A549 (cell line): ENCODE measurements at regions not wholly inside any gene's neighbourhood (a gene's known extent, or its start where the extent isn't known, plus 50 kb on each side); places are given as distances from the start of the nearest gene placed in this dataset.
A peak's percentile ranks its signal among the peaks of the same experiment; 100 is the strongest.

ENCODE experiments used
- ATAC-seq, 2 experiments: fragments of 200-7000 bp in 1 of 2; fragments of >200 bp in 1 of 2; cut with Nextera tagmentation in 1 of 2; cut with Tn5 transposase in 1 of 2; 3 replicates each; pipeline versions ENCODE4 v1.8.0 to v1.9.1; 2018 to 2020; ENCODE audit warnings: mild to moderate bottlenecking in 1 of 2, moderate library complexity in 1 of 2
- CTCF ChIA-PET: fragments of 300-600 bp; sonication (Branson Sonifier 250); formaldehyde crosslinking; extraction: SDS; loops from one replicate; lab custom pipeline; 2021; ENCODE audit warnings: antibody characterized with exemption, inconsistent platforms; lab: Yijun Ruan, JAX
- POLR2A ChIA-PET: fragments of 350-600 bp; formaldehyde crosslinking; extraction: SDS; loops from one replicate; lab custom pipeline; 2021; ENCODE audit warnings: antibody characterized with exemption, inconsistent platforms; lab: Yijun Ruan, JAX
- DNase-seq, 2 experiments: peaks; one replicate each; pipeline versions ENCODE4 v3.0.0 to v3.0.0-alpha.2; 2011 to 2016; ENCODE audit warnings: low read depth in 1 of 2, low spot score in 1 of 2
- FAIRE-seq: peaks from 2 replicates; lab custom pipeline; 2011; peaks lifted over from hg19 to GRCh38; lab: Jason Lieb, UNC
- H3K27ac ChIP-seq, 2 experiments: fragments of >200 bp; sonication (Bioruptor Twin); formaldehyde crosslinking; 3 replicates each; pipeline ENCODE4 v1.5.1; 2016 to 2017
- H3K4me1 ChIP-seq: fragments of >200 bp; sonication (Bioruptor Twin); formaldehyde crosslinking; 3 replicates; pipeline ENCODE4 v1.6.1; 2016
- H3K4me2 ChIP-seq: fragments of >200 bp; sonication (Bioruptor Twin); formaldehyde crosslinking; 3 replicates; pipeline ENCODE4 v1.6.1; 2016
- H3K4me3 ChIP-seq: fragments of >200 bp; sonication (Bioruptor Twin); formaldehyde crosslinking; 3 replicates; pipeline ENCODE4 v1.5.1; 2016
- H3K9me3 ChIP-seq: fragments of >200 bp; sonication (Bioruptor Twin); formaldehyde crosslinking; 3 replicates; pipeline ENCODE4 v1.6.1; 2016
- CBX8 ChIP-seq: fragments of 200-600 bp; sonication (generic); IDR thresholded peaks from 2 replicates; pipeline ENCODE4 v1.6.1; 2016
- CEBPB ChIP-seq, 2 experiments: fragments of >200 bp in 1 of 2; sonication (Bioruptor Twin) in 1 of 2; formaldehyde crosslinking in 1 of 2; IDR thresholded peaks; 2 replicates each; pipeline ENCODE4 v1.6.1; 2012 to 2016
- CHD2 ChIP-seq: fragments of 150-350 bp; IDR thresholded peaks from 2 replicates; pipeline ENCODE4 v1.6.1; 2014; ENCODE audit warnings: low read length; ENCODE audit not compliant: partially characterized antibody
- EHF ChIP-seq: fragments of 250-450 bp; sonication (Bioruptor Pico); IDR thresholded peaks from 2 replicates; pipeline ENCODE4 v1.5.0; 2020; ENCODE audit warnings: mild to moderate bottlenecking
- EHMT2 ChIP-seq: fragments of 200-600 bp; sonication (generic); IDR thresholded peaks from 2 replicates; pipeline ENCODE4 v1.6.1; 2016; ENCODE audit warnings: antibody characterized with exemption, low read depth, mild to moderate bottlenecking, moderate library complexity
- FOSL2 ChIP-seq, 2 experiments: fragments of 450-650 bp in 1 of 2; fragments of >200 bp in 1 of 2; sonication (Bioruptor Twin) in 1 of 2; formaldehyde crosslinking; IDR thresholded peaks; 2 replicates each; pipeline versions ENCODE4 v1.5.0 to v1.6.1; 2016 to 2020; ENCODE audit warnings: mild to moderate bottlenecking in 1 of 2, moderate library complexity in 1 of 2
- FOXS1 ChIP-seq: fragments of 250-450 bp; sonication (Bioruptor Pico); IDR thresholded peaks from 2 replicates; pipeline ENCODE4 v1.5.0; 2020; ENCODE audit warnings: mild to moderate bottlenecking, moderate library complexity
- HDAC2 ChIP-seq: fragments of 200-600 bp; sonication (generic); IDR thresholded peaks from 2 replicates; pipeline ENCODE4 v1.6.1; 2016
- HEYL ChIP-seq: fragments of 250-450 bp; sonication (Bioruptor Pico); IDR thresholded peaks from 2 replicates; pipeline ENCODE4 v1.8.0; 2021; ENCODE audit warnings: mild to moderate bottlenecking, moderate library complexity
- HOXB13 ChIP-seq: fragments of 250-450 bp; sonication (Bioruptor Pico); IDR thresholded peaks from 2 replicates; pipeline ENCODE4 v1.5.0; 2020; ENCODE audit warnings: low read depth, mild to moderate bottlenecking, moderate library complexity
- JUN ChIP-seq, 2 experiments: fragments of >200 bp; sonication (Bioruptor Twin); formaldehyde crosslinking; IDR thresholded peaks; 2 replicates in 1 of 2; 3 replicates in 1 of 2; pipeline ENCODE4 v1.6.1; 2016 to 2017
- MAFK ChIP-seq: fragments of 450-650 bp; IDR thresholded peaks from 2 replicates; pipeline ENCODE4 v1.6.1; 2014; ENCODE audit not compliant: partially characterized antibody
- MYC ChIP-seq: IDR thresholded peaks from 2 replicates; pipeline ENCODE4 v1.6.1; 2012; ENCODE audit warnings: mild to moderate bottlenecking, inconsistent platforms, low read length, improper control_type of control experiment, borderline replicate concordance
- NFE2L2 ChIP-seq: fragments of 150-350 bp; conservative IDR thresholded peaks from 2 replicates; pipeline ENCODE4 v1.6.1; 2014; ENCODE audit warnings: low read length
- PHF8 ChIP-seq: fragments of 200-600 bp; sonication (generic); IDR thresholded peaks from 2 replicates; pipeline ENCODE4 v1.6.1; 2016; ENCODE audit warnings: low read depth, mild to moderate bottlenecking, antibody characterized with exemption, moderate library complexity, borderline replicate concordance
- POLR2A ChIP-seq: IDR thresholded peaks from 2 replicates; pipeline ENCODE4 v1.6.1; 2012; ENCODE audit warnings: mild to moderate bottlenecking, low read length
- RAD21 ChIP-seq, 2 experiments: fragments of >200 bp in 1 of 2; sonication (Bioruptor Twin) in 1 of 2; formaldehyde crosslinking in 1 of 2; IDR thresholded peaks in 1 of 2; conservative IDR thresholded peaks in 1 of 2; 2 replicates in 1 of 2; 3 replicates in 1 of 2; pipeline ENCODE4 v1.6.1; 2012 to 2018; ENCODE audit warnings: inconsistent platforms in 1 of 2
- RFX5 ChIP-seq: fragments of 450-650 bp; IDR thresholded peaks from 2 replicates; pipeline ENCODE4 v1.7.1; 2014; ENCODE audit warnings: antibody characterized with exemption, mild to moderate bottlenecking, moderate library complexity
- SREBF2 ChIP-seq: fragments of 450-650 bp; IDR thresholded peaks from 2 replicates; pipeline ENCODE4 v1.6.1; 2014; ENCODE audit warnings: mild to moderate bottlenecking, moderate library complexity
- TFCP2L1 ChIP-seq: fragments of 250-450 bp; sonication (Bioruptor Pico); IDR thresholded peaks from 2 replicates; pipeline ENCODE4 v1.5.0; 2021; ENCODE audit warnings: mild to moderate bottlenecking
- ZNF302 ChIP-seq: fragments of 250-450 bp; sonication (Bioruptor Pico); IDR thresholded peaks from 2 replicates; pipeline ENCODE4 v1.9.0; 2021; ENCODE audit warnings: inconsistent platforms, mild to moderate bottlenecking, moderate library complexity
- WGBS: methylation state at CpG from one replicate; pipeline ENCODE4 v1.1.6; 2017; ENCODE audit errors: missing lambda C conversion rate; 5-methylcytosine and 5-hydroxymethylcytosine counted together
- TF ChIP-seq, protein P1 (sequence below): IDR thresholded peaks from 2 replicates; pipeline ENCODE4 v1.6.1; 2012
- TF ChIP-seq, protein P2 (sequence below): fragments of 250-450 bp; sonication (Bioruptor Pico); IDR thresholded peaks from 2 replicates; pipeline ENCODE4 v1.5.0; 2020; ENCODE audit warnings: low read depth, mild to moderate bottlenecking, moderate library complexity
- TF ChIP-seq, protein P3 (sequence below): IDR thresholded peaks from 2 replicates; pipeline ENCODE4 v1.6.1; 2012; ENCODE audit warnings: low read depth, borderline replicate concordance

DNA sequence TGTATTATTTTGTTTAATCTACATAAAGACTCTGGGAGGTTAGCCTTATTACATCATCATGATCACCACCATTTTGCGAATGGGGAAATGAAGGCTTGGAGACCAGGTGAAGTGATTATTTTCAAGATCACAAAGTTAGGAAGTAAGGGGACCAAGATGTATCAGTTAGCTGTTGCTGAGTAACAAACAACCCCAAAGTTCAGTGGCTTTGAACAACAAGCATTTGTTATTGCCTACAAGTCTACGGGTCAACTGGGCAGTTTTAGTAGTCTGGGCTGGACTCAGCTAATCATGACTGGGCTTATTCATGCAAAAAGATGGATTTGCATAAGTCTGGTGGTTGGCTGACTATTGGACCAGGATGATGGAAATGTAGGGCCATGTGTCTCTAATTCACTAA, 389.2 kb downstream of the MIAT start:
- FAIRE-seq (no peak), DNase-seq (no peak), ATAC-seq (no peak)
- ChIA-PET CTCF (no interaction called here), POLR2A (no interaction called here)
- 95% methylated on average over 2 of the region's 2 CpGs for WGBS
- H3K4me3 ChIP-seq, result no peak overlapping the region
- no peak overlapping the region for H3K4me2 ChIP-seq
- H3K9me3 ChIP-seq, result peaks cover 12% of the 10 kb centered on the region; the same call in 2 of the 3 replicates
- TF ChIP-seq POLR2A (no peak), PHF8 (no peak), HOXB13 (CRISPR knock-in tag) (no peak), MYC (no peak), EHMT2 (no peak), MAFK (no peak), FOXS1 (CRISPR knock-in tag) (no peak), CEBPB (IDR thresholded peaks at IDR 0.05) (no peak), ZNF302 (CRISPR knock-in tag) (no peak), HEYL (CRISPR knock-in tag) (no peak), EHF (CRISPR knock-in tag) (no peak), CHD2 (no peak), CBX8 (no peak)
- TF ChIP-seq, protein P1, sequence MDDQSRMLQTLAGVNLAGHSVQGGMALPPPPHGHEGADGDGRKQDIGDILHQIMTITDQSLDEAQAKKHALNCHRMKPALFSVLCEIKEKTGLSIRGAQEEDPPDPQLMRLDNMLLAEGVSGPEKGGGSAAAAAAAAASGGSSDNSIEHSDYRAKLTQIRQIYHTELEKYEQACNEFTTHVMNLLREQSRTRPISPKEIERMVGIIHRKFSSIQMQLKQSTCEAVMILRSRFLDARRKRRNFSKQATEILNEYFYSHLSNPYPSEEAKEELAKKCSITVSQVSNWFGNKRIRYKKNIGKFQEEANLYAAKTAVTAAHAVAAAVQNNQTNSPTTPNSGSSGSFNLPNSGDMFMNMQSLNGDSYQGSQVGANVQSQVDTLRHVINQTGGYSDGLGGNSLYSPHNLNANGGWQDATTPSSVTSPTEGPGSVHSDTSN, result no peak
- H3K27ac ChIP-seq, result peak overlapping the region; percentile 59 to 77; a peak in 5 of 6 replicates
- H3K4me1 ChIP-seq, result peaks cover 22% of the 10 kb centered on the region

DNA sequence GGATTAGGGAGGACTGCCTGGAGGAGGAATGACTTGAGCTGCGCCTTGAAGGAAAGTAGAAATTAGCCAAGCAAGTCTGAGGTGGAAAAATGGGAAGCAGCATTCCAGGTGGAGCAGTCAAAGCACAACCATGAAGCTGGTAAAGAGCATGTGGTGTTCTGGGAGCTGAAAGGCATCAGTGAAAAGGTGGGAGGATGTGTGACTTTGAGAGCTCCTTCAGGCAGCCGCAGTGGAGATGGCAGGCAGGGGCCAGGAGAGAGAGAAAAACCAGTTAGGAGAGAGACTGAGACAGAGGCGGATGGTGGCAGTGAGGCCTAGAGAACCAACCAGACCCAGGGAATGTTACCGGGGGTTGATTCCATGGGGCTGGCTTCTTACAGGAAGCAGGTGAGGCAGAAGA, 393.4 kb downstream of the MIAT start:
- Histone ChIP-seq H3K4me2 (no peak overlapping the region), H3K4me3 (no peak overlapping the region), H3K27ac (no peak overlapping the region), H3K4me1 (peaks cover 8% of the 10 kb centered on the region), H3K9me3 (peaks cover 12% of the 10 kb centered on the region; the same call in 2 of the 3 replicates)
- WGBS, result 93% methylated on average over 4 of the region's 4 CpGs
- ChIA-PET CTCF (no interaction called here), POLR2A (no interaction called here)
- TF ChIP-seq MYC (no peak), CHD2 (no peak), RFX5 (no peak), RAD21 (conservative IDR thresholded peaks at IDR 0.05 in 1 of 2, IDR thresholded peaks at IDR 0.05 in 1 of 2) (no peak), POLR2A (no peak), FOSL2 (IDR thresholded peaks at IDR 0.05) (no peak), FOSL2 (CRISPR knock-in tag; IDR thresholded peaks at IDR 0.05) (no peak), NFE2L2 (no peak), PHF8 (no peak), HDAC2 (no peak), SREBF2 (no peak), JUN (IDR thresholded peaks at IDR 0.05) (no peak), TFCP2L1 (CRISPR knock-in tag) (no peak)
- TF ChIP-seq, protein P2, sequence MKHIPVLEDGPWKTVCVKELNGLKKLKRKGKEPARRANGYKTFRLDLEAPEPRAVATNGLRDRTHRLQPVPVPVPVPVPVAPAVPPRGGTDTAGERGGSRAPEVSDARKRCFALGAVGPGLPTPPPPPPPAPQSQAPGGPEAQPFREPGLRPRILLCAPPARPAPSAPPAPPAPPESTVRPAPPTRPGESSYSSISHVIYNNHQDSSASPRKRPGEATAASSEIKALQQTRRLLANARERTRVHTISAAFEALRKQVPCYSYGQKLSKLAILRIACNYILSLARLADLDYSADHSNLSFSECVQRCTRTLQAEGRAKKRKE, result no peak
- TF ChIP-seq, protein P1, result no peak
- TF ChIP-seq, protein P3, sequence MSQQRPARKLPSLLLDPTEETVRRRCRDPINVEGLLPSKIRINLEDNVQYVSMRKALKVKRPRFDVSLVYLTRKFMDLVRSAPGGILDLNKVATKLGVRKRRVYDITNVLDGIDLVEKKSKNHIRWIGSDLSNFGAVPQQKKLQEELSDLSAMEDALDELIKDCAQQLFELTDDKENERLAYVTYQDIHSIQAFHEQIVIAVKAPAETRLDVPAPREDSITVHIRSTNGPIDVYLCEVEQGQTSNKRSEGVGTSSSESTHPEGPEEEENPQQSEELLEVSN, result no peak
- ATAC-seq (no peak), FAIRE-seq (no peak), DNase-seq (no peak)
